Liver (tissue), 8 donors: ENCODE measurements at regions not wholly inside any gene's neighbourhood (a gene's known extent, or its start where the extent isn't known, plus 50 kb on each side); places are given as distances from the start of the nearest gene placed in this dataset.

ENCODE experiments used
- DNase-seq: peaks from one replicate; pipeline ENCODE4 v3.0.0-alpha.2; 2017; ENCODE audit warnings: low spot score
- H3K27ac ChIP-seq, 2 donors: one replicate each; pipeline ENCODE4 v1.7.0; 2013; ENCODE audit warnings: inconsistent platforms in 2 of 2, low read length in 2 of 2, control low read depth in 1 of 2, low read depth in 1 of 2, mild to moderate bottlenecking in 1 of 2
- H3K27me3 ChIP-seq, 4 donors: one replicate each; pipeline versions ENCODE4 v1.6.1 to v1.7.0; 2013; ENCODE audit warnings: low read length in 3 of 4, inconsistent platforms in 1 of 4, mild to moderate bottlenecking in 1 of 4, moderate library complexity in 1 of 4; ENCODE audit not compliant: control insufficient read depth in 4 of 4, insufficient read depth in 4 of 4
- H3K36me3 ChIP-seq, 4 donors: one replicate each; pipeline versions ENCODE4 v1.6.1 to v1.7.0; 2013; ENCODE audit warnings: low read length in 3 of 4, mild to moderate bottlenecking in 3 of 4, low read depth in 1 of 4, moderate library complexity in 1 of 4; ENCODE audit not compliant: control insufficient read depth in 4 of 4, insufficient read depth in 3 of 4
- H3K4me1 ChIP-seq, 4 donors: one replicate each; pipeline versions ENCODE4 v1.6.1 to v1.7.0; 2013; ENCODE audit warnings: low read length in 3 of 4, mild to moderate bottlenecking in 3 of 4, moderate library complexity in 1 of 4; ENCODE audit not compliant: control insufficient read depth in 4 of 4, insufficient read depth in 4 of 4
- H3K4me3 ChIP-seq, 3 donors: one replicate each; pipeline versions ENCODE4 v1.6.1 to v1.7.0; 2013; ENCODE audit warnings: low read length in 3 of 3, control low read depth in 1 of 3, low read depth in 1 of 3, mild to moderate bottlenecking in 1 of 3
- H3K9ac ChIP-seq, 2 donors: one replicate each; pipeline ENCODE4 v1.7.0; 2013; ENCODE audit warnings: low read length in 2 of 2, mild to moderate bottlenecking in 2 of 2, moderate library complexity in 2 of 2, control low read depth in 1 of 2, low read depth in 1 of 2
- H3K9me3 ChIP-seq, 4 donors: one replicate each; pipeline versions ENCODE4 v1.6.1 to v1.7.0; 2013; ENCODE audit warnings: low read length in 3 of 4; ENCODE audit not compliant: control insufficient read depth in 4 of 4
- ATF3 ChIP-seq: IDR thresholded peaks from 2 replicates; pipeline ENCODE4 v1.6.1; 2016; ENCODE audit warnings: antibody characterized with exemption
- EGR1 ChIP-seq, 2 donors: IDR thresholded peaks; 2 replicates each; pipeline ENCODE4 v1.6.1; 2016 to 2018; ENCODE audit warnings: antibody characterized with exemption in 2 of 2, low read depth in 2 of 2
- FOXA1 ChIP-seq: IDR thresholded peaks from 2 replicates; pipeline ENCODE4 v1.6.1; 2016; ENCODE audit warnings: antibody characterized with exemption
- FOXA2 ChIP-seq: IDR thresholded peaks from 2 replicates; pipeline ENCODE4 v1.6.1; 2016; ENCODE audit warnings: antibody characterized with exemption
- GABPA ChIP-seq, 2 donors: IDR thresholded peaks in 1 of 2; conservative IDR thresholded peaks in 1 of 2; 2 replicates each; pipeline ENCODE4 v1.6.1; 2016; ENCODE audit warnings: antibody characterized with exemption in 2 of 2, mild to moderate bottlenecking in 1 of 2, moderate library complexity in 1 of 2
- HNF4A ChIP-seq, 2 donors: conservative IDR thresholded peaks; 2 replicates each; pipeline ENCODE4 v1.6.1; 2016; ENCODE audit warnings: antibody characterized with exemption in 2 of 2, mild to moderate bottlenecking in 2 of 2
- HNF4G ChIP-seq: IDR thresholded peaks from 2 replicates; pipeline ENCODE4 v1.6.1; 2016; ENCODE audit warnings: antibody characterized with exemption
- JUND ChIP-seq, 2 donors: IDR thresholded peaks; 2 replicates each; pipeline ENCODE4 v1.6.1; 2016; ENCODE audit warnings: antibody characterized with exemption in 2 of 2
- MAX ChIP-seq: IDR thresholded peaks from 2 replicates; pipeline ENCODE4 v1.6.1; 2016; ENCODE audit warnings: antibody characterized with exemption
- NR2F2 ChIP-seq: IDR thresholded peaks from 2 replicates; pipeline ENCODE4 v1.6.1; 2016; ENCODE audit warnings: antibody characterized with exemption
- RAD21 ChIP-seq, 2 donors: IDR thresholded peaks; 2 replicates each; pipeline ENCODE4 v1.6.1; 2016; ENCODE audit warnings: antibody characterized with exemption in 2 of 2, mild to moderate bottlenecking in 2 of 2
- RXRA ChIP-seq, 2 donors: IDR thresholded peaks; 2 replicates each; pipeline ENCODE4 v1.6.1; 2017 to 2018; ENCODE audit warnings: antibody characterized with exemption in 2 of 2, mild to moderate bottlenecking in 1 of 2
- SP1 ChIP-seq: IDR thresholded peaks from 2 replicates; pipeline ENCODE4 v1.6.1; 2018; ENCODE audit warnings: antibody characterized with exemption, mild to moderate bottlenecking
- TAF1 ChIP-seq: conservative IDR thresholded peaks from 2 replicates; pipeline ENCODE4 v1.6.1; 2016; ENCODE audit warnings: antibody characterized with exemption, mild to moderate bottlenecking
- YY1 ChIP-seq: IDR thresholded peaks from 2 replicates; pipeline ENCODE4 v1.6.1; 2016; ENCODE audit warnings: antibody characterized with exemption, mild to moderate bottlenecking
- WGBS: extraction: QIAGEN DNeasy Blood & Tissue Kit; methylation state at CpG from one replicate; pipeline ENCODE4 v1.1.7; 2013; 5-methylcytosine and 5-hydroxymethylcytosine counted together
- TF ChIP-seq, protein P1 (sequence below): IDR thresholded peaks from 2 replicates; pipeline ENCODE4 v1.6.1; 2016; ENCODE audit warnings: antibody characterized with exemption
- TF ChIP-seq, protein P2 (sequence below): fragments of 150-350 bp; IDR thresholded peaks from 2 replicates; pipeline ENCODE4 v1.5.1; 2017; ENCODE audit warnings: improper control_type of control experiment, low read depth, low read length; ENCODE audit not compliant: missing input control
- TF ChIP-seq, protein P3 (sequence below): IDR thresholded peaks from 2 replicates; pipeline ENCODE4 v1.6.1; 2016; ENCODE audit warnings: antibody characterized with exemption, mild to moderate bottlenecking
- donor health status: healthy.
- donor health status: healthy.
- donor health status: healthy.
- donor health status: healthy.
- donor health status: healthy.

- WGBS: 90% methylated on average over 8 of the region's 8 CpGs
Observed at GRCh38 chr14:53845813-53846693, 110.6 kb downstream of the BMP4 start.

More at GRCh38 chr14:53845813-53846693, 110.6 kb downstream of the BMP4 start:
- Histone ChIP-seq H3K4me3 (no peak overlapping the region), H3K27me3 (no peaks in the 10 kb centered on the region), H3K27ac (no peak overlapping the region), H3K9me3 (no peaks in the 10 kb centered on the region), H3K36me3 (no peaks in the 10 kb centered on the region), H3K9ac (no peak overlapping the region), H3K4me1 (no peaks in the 10 kb centered on the region)
- no peak for TF ChIP-seq TAF1
- TF ChIP-seq RXRA (IDR thresholded peaks at IDR 0.05): no peak
- TF ChIP-seq, protein P1, sequence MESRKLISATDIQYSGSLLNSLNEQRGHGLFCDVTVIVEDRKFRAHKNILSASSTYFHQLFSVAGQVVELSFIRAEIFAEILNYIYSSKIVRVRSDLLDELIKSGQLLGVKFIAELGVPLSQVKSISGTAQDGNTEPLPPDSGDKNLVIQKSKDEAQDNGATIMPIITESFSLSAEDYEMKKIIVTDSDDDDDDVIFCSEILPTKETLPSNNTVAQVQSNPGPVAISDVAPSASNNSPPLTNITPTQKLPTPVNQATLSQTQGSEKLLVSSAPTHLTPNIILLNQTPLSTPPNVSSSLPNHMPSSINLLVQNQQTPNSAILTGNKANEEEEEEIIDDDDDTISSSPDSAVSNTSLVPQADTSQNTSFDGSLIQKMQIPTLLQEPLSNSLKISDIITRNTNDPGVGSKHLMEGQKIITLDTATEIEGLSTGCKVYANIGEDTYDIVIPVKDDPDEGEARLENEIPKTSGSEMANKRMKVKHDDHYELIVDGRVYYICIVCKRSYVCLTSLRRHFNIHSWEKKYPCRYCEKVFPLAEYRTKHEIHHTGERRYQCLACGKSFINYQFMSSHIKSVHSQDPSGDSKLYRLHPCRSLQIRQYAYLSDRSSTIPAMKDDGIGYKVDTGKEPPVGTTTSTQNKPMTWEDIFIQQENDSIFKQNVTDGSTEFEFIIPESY: no peak
- TF ChIP-seq HNF4G: no peak
- TF ChIP-seq SP1: no peak
- TF ChIP-seq, protein P2, sequence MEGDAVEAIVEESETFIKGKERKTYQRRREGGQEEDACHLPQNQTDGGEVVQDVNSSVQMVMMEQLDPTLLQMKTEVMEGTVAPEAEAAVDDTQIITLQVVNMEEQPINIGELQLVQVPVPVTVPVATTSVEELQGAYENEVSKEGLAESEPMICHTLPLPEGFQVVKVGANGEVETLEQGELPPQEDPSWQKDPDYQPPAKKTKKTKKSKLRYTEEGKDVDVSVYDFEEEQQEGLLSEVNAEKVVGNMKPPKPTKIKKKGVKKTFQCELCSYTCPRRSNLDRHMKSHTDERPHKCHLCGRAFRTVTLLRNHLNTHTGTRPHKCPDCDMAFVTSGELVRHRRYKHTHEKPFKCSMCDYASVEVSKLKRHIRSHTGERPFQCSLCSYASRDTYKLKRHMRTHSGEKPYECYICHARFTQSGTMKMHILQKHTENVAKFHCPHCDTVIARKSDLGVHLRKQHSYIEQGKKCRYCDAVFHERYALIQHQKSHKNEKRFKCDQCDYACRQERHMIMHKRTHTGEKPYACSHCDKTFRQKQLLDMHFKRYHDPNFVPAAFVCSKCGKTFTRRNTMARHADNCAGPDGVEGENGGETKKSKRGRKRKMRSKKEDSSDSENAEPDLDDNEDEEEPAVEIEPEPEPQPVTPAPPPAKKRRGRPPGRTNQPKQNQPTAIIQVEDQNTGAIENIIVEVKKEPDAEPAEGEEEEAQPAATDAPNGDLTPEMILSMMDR: no peak
- TF ChIP-seq MAX: no peak
- no peak for TF ChIP-seq HNF4A (conservative IDR thresholded peaks at IDR 0.05)
- no peak for TF ChIP-seq RAD21 (IDR thresholded peaks at IDR 0.05)
- TF ChIP-seq YY1: no peak
- no peak for TF ChIP-seq EGR1 (IDR thresholded peaks at IDR 0.05; ENCODE audit: low read depth in 2 of 2)
- TF ChIP-seq ATF3: no peak
- TF ChIP-seq FOXA2: no peak
- no peak for TF ChIP-seq GABPA (IDR thresholded peaks at IDR 0.05 in 1 of 2, conservative IDR thresholded peaks at IDR 0.05 in 1 of 2)
- TF ChIP-seq, protein P3, sequence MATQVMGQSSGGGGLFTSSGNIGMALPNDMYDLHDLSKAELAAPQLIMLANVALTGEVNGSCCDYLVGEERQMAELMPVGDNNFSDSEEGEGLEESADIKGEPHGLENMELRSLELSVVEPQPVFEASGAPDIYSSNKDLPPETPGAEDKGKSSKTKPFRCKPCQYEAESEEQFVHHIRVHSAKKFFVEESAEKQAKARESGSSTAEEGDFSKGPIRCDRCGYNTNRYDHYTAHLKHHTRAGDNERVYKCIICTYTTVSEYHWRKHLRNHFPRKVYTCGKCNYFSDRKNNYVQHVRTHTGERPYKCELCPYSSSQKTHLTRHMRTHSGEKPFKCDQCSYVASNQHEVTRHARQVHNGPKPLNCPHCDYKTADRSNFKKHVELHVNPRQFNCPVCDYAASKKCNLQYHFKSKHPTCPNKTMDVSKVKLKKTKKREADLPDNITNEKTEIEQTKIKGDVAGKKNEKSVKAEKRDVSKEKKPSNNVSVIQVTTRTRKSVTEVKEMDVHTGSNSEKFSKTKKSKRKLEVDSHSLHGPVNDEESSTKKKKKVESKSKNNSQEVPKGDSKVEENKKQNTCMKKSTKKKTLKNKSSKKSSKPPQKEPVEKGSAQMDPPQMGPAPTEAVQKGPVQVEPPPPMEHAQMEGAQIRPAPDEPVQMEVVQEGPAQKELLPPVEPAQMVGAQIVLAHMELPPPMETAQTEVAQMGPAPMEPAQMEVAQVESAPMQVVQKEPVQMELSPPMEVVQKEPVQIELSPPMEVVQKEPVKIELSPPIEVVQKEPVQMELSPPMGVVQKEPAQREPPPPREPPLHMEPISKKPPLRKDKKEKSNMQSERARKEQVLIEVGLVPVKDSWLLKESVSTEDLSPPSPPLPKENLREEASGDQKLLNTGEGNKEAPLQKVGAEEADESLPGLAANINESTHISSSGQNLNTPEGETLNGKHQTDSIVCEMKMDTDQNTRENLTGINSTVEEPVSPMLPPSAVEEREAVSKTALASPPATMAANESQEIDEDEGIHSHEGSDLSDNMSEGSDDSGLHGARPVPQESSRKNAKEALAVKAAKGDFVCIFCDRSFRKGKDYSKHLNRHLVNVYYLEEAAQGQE: no peak
- TF ChIP-seq NR2F2: no peak
- no peak for TF ChIP-seq FOXA1
- TF ChIP-seq JUND (IDR thresholded peaks at IDR 0.05): no peak
- DNase-seq: no peak
